HepG2 (cell line): ENCODE measurements at regions not wholly inside any gene's neighbourhood (a gene's known extent, or its start where the extent isn't known, plus 50 kb on each side); places are given as distances from the start of the nearest gene placed in this dataset.
"Not testable (repeated sequence)": the region's sequence is repeated elsewhere in the genome, so short reads cannot be mapped to it uniquely, and the experiment has no call there.

Experiments
- ATAC-seq: fragments of 200-7000 bp; cut with Tn5 transposase; 3 replicates; pipeline ENCODE4 v1.9.1; 2020; ENCODE audit warnings: mild to moderate bottlenecking, moderate library complexity
- BruUV-seq: library from RNA; stranded (reverse); fragments of 400-500 nt; replicated peaks from 2 replicates; lab custom pipeline; 2021; lab: Mats Ljungman, UMichigan
- CTCF ChIA-PET: fragments of 300-600 bp; formaldehyde crosslinking; extraction: SDS; loops from one replicate; lab custom pipeline; 2021; ENCODE audit warnings: low total read pairs, inconsistent platforms, low intra/inter-chr PET ratio; lab: Yijun Ruan, JAX
- POLR2A ChIA-PET: fragments of 350-600 bp; sonication (Branson Sonifier 250); formaldehyde crosslinking; loops from one replicate; lab custom pipeline; 2020; ENCODE audit warnings: antibody characterized with exemption, inconsistent platforms; lab: Yijun Ruan, JAX
- DNase-seq: peaks from one replicate; pipeline ENCODE4 v3.0.0-alpha.2; 2015; ENCODE audit warnings: low spot score
- FAIRE-seq: peaks from 3 replicates; lab custom pipeline; 2011; peaks lifted over from hg19 to GRCh38; lab: Jason Lieb, UNC
- H2AFZ ChIP-seq: one replicate; pipeline ENCODE4 v1.6.1; 2011; ENCODE audit warnings: low read length, inconsistent platforms
- H3K27ac ChIP-seq: fragments of 300-600 bp; 3 replicates; pipeline ENCODE4 v1.8.0; 2011; ENCODE audit warnings: mixed run types, mild to moderate bottlenecking, mixed read lengths, low read length, inconsistent platforms; ENCODE audit not compliant: insufficient read depth; ENCODE audit errors: extremely low read length
- H3K27me3 ChIP-seq, 2 experiments: fragments of 200-600 bp in 1 of 2; 2 replicates in 1 of 2; 3 replicates in 1 of 2; pipeline versions ENCODE4 v1.6.0 to v1.8.0; 2011; ENCODE audit warnings: low read length in 2 of 2, mild to moderate bottlenecking in 2 of 2, moderate library complexity in 2 of 2, inconsistent platforms in 1 of 2; ENCODE audit not compliant: insufficient read depth in 2 of 2, control insufficient read depth in 1 of 2
- H3K36me3 ChIP-seq, 2 experiments: fragments of 200-600 bp in 1 of 2; replicated peaks in 1 of 2; 2 replicates in 1 of 2; 3 replicates in 1 of 2; pipeline versions ENCODE4 v1.5.1 to v1.8.0; 2011; ENCODE audit warnings: low read length in 2 of 2, inconsistent platforms in 1 of 2; ENCODE audit not compliant: insufficient read depth in 2 of 2, control insufficient read depth in 1 of 2
- H3K4me1 ChIP-seq: 2 replicates; pipeline ENCODE4 v1.5.1; 2012; ENCODE audit warnings: low read length, inconsistent platforms; ENCODE audit not compliant: insufficient read depth
- H3K4me2 ChIP-seq: 2 replicates; pipeline ENCODE4 v1.6.0; 2011; ENCODE audit warnings: low read depth, low read length, inconsistent platforms
- H3K4me3 ChIP-seq, 3 experiments: fragments of 200-600 bp in 1 of 3; sonication (generic), shearing (Covaris generic) in 1 of 3; replicated peaks in 1 of 3; 2 replicates each; pipeline ENCODE4 v1.5.1; 2011 to 2016; ENCODE audit warnings: low read length in 3 of 3, inconsistent platforms in 2 of 3, low read depth in 2 of 3, mild to moderate bottlenecking in 2 of 3, control low read depth in 1 of 3, mixed read lengths in 1 of 3; ENCODE audit not compliant: insufficient read depth in 1 of 3
- H3K79me2 ChIP-seq: one replicate; pipeline ENCODE4 v1.6.1; 2011; ENCODE audit warnings: low read length, inconsistent platforms; ENCODE audit not compliant: insufficient read depth
- H3K9ac ChIP-seq: 2 replicates; pipeline ENCODE4 v1.6.0; 2011; ENCODE audit warnings: mild to moderate bottlenecking, low read depth, low read length, inconsistent platforms; ENCODE audit not compliant: insufficient read depth
- H3K9me3 ChIP-seq: 2 replicates; pipeline ENCODE4 v1.5.1; 2012; ENCODE audit warnings: mild to moderate bottlenecking, low read length
- H4K20me1 ChIP-seq: 2 replicates; pipeline ENCODE4 v1.6.0; 2011; ENCODE audit warnings: inconsistent platforms, mild to moderate bottlenecking, low read length, moderate library complexity; ENCODE audit not compliant: insufficient read depth
- AHR ChIP-seq: IDR thresholded peaks from 2 replicates; pipeline ENCODE4 v1.6.1; 2018; ENCODE audit warnings: missing genetic modification reagents, missing compliant biosample characterization
- ATF7 ChIP-seq, 2 experiments: fragments of 450-650 bp in 1 of 2; sonication (generic) in 1 of 2; formaldehyde crosslinking in 1 of 2; IDR thresholded peaks; 2 replicates each; pipeline versions ENCODE4 v1.4.0 to v1.6.1; 2016 to 2020; ENCODE audit warnings: antibody characterized with exemption in 1 of 2, mild to moderate bottlenecking in 1 of 2, missing genetic modification reagents in 1 of 2
- CBX1 ChIP-seq: IDR thresholded peaks from one replicate; pipeline ENCODE4 v1.6.1; 2016; ENCODE audit warnings: antibody characterized with exemption, low read depth
- CREB1 ChIP-seq, 2 experiments: fragments of 450-650 bp in 1 of 2; IDR thresholded peaks; 2 replicates each; pipeline ENCODE4 v1.6.1; 2016 to 2017; ENCODE audit warnings: control low read depth in 1 of 2, mild to moderate bottlenecking in 1 of 2, missing compliant biosample characterization in 1 of 2, missing genetic modification characterization in 1 of 2
- E2F5 ChIP-seq: sonication (generic); formaldehyde crosslinking; conservative IDR thresholded peaks from 2 replicates; pipeline ENCODE4 v1.4.0; 2020; ENCODE audit warnings: missing genetic modification reagents
- ZNF337 ChIP-seq: sonication (generic); formaldehyde crosslinking; IDR thresholded peaks from 2 replicates; pipeline ENCODE4 v1.5.1; 2020; ENCODE audit warnings: missing genetic modification reagents, low read depth, mild to moderate bottlenecking, borderline replicate concordance
- WGBS: methylation state at CpG from one replicate; pipeline ENCODE4 v1.1.6; 2017; ENCODE audit warnings: low lambda C conversion rate; 5-methylcytosine and 5-hydroxymethylcytosine counted together
- in situ Hi-C: cut with HindIII; loops from 2 replicates; pipeline ENCODE4 v1.10.0; 2017; ENCODE audit warnings: low pct_unique_long_range_greater_than_20kb; ENCODE audit not compliant: extremely low pct_ligation_motif_present
- intact Hi-C: fragments of 100-400 bp; cut with micrococcal nuclease; formaldehyde crosslinking; loops from one replicate; pipeline ENCODE4 v1.10.0; 2022; ENCODE audit not compliant: unreplicated experiment
- TF ChIP-seq, protein P1 (sequence below): sonication (generic); formaldehyde crosslinking; conservative IDR thresholded peaks from 2 replicates; pipeline ENCODE4 v1.4.0; 2020; ENCODE audit warnings: missing genetic modification reagents
- TF ChIP-seq, protein P2 (sequence below): IDR thresholded peaks from 2 replicates; pipeline ENCODE4 v1.4.0; 2020; ENCODE audit warnings: mild to moderate bottlenecking, missing genetic modification reagents

- CTCF ChIA-PET, result no interaction called here
- ATAC-seq, result no peak
- no peaks in the 10 kb centered on the region for H3K4me1 ChIP-seq
- no peaks in the 10 kb centered on the region for H3K79me2 ChIP-seq
- in situ Hi-C loops, result no loop called here
- DNase-seq, result no peak
- H3K36me3 ChIP-seq, result no peaks in the 10 kb centered on the region
- H3K27ac ChIP-seq, result no peak overlapping the region
- POLR2A ChIA-PET, result no interaction called here
- 5% methylated on average over 2 of the region's 2 CpGs for WGBS
- no peak overlapping the region for H3K4me2 ChIP-seq
- H4K20me1 ChIP-seq, result no peaks in the 10 kb centered on the region
- no peak overlapping the region for H2AFZ ChIP-seq
- no peak overlapping the region for H3K4me3 ChIP-seq
- intact Hi-C loops, result no loop called here
- BruUV-seq, result no TSS peak
- no peaks in the 10 kb centered on the region for H3K27me3 ChIP-seq
- TF ChIP-seq, protein P1, sequence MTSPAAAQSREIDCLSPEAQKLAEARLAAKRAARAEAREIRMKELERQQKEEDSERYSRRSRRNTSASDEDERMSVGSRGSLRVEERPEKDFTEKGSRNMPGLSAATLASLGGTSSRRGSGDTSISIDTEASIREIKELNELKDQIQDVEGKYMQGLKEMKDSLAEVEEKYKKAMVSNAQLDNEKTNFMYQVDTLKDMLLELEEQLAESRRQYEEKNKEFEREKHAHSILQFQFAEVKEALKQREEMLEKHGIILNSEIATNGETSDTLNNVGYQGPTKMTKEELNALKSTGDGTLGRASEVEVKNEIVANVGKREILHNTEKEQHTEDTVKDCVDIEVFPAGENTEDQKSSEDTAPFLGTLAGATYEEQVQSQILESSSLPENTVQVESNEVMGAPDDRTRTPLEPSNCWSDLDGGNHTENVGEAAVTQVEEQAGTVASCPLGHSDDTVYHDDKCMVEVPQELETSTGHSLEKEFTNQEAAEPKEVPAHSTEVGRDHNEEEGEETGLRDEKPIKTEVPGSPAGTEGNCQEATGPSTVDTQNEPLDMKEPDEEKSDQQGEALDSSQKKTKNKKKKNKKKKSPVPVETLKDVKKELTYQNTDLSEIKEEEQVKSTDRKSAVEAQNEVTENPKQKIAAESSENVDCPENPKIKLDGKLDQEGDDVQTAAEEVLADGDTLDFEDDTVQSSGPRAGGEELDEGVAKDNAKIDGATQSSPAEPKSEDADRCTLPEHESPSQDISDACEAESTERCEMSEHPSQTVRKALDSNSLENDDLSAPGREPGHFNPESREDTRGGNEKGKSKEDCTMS (CRISPR knock-in tag), result no peak
- TF ChIP-seq ATF7 (IDR thresholded peaks at IDR 0.05) (peak; percentile 90), ATF7 (CRISPR knock-in tag; IDR thresholded peaks at IDR 0.05) (no peak), AHR (no peak), ZNF337 (no peak), CREB1 (IDR thresholded peaks at IDR 0.05) (peak; percentile 44; the same call in 1 of the 2 replicates), CREB1 (CRISPR knock-in tag; IDR thresholded peaks at IDR 0.05) (no peak), CBX1 (no peak), E2F5 (CRISPR knock-in tag) (no peak)
- TF ChIP-seq, protein P2, sequence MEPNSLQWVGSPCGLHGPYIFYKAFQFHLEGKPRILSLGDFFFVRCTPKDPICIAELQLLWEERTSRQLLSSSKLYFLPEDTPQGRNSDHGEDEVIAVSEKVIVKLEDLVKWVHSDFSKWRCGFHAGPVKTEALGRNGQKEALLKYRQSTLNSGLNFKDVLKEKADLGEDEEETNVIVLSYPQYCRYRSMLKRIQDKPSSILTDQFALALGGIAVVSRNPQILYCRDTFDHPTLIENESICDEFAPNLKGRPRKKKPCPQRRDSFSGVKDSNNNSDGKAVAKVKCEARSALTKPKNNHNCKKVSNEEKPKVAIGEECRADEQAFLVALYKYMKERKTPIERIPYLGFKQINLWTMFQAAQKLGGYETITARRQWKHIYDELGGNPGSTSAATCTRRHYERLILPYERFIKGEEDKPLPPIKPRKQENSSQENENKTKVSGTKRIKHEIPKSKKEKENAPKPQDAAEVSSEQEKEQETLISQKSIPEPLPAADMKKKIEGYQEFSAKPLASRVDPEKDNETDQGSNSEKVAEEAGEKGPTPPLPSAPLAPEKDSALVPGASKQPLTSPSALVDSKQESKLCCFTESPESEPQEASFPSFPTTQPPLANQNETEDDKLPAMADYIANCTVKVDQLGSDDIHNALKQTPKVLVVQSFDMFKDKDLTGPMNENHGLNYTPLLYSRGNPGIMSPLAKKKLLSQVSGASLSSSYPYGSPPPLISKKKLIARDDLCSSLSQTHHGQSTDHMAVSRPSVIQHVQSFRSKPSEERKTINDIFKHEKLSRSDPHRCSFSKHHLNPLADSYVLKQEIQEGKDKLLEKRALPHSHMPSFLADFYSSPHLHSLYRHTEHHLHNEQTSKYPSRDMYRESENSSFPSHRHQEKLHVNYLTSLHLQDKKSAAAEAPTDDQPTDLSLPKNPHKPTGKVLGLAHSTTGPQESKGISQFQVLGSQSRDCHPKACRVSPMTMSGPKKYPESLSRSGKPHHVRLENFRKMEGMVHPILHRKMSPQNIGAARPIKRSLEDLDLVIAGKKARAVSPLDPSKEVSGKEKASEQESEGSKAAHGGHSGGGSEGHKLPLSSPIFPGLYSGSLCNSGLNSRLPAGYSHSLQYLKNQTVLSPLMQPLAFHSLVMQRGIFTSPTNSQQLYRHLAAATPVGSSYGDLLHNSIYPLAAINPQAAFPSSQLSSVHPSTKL (CRISPR knock-in tag), result no peak
- peaks cover 13% of the 10 kb centered on the region for H3K9me3 ChIP-seq
- H3K9ac ChIP-seq, result no peak overlapping the region
- no peak for FAIRE-seq
These were observed 183.0 kb upstream of the SMLR1 start for GRCh38 chr6:130644175-130644574.

DNA sequence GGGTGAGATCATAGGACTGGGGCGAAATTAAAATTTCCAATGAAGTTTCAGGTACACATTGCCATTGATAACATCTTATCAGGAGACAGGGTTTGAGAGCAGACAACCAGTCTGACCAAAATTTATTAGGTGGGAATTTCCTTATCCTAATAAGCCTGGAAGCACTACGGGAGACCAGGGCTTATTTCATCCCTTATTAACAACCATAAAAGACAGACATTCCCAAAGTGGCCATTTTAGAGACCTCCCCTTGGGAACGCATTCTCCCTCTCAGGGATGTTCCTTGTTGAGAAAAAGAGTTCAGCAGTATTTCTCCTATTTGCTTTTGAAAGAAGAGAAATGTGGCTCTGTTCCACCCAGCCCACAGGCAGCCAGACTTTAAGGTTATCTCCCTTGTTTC, 182.4 kb upstream of the SMLR1 start:
- POLR2A ChIA-PET, result not testable (repeated sequence)

More for the DNA sequence above, 182.4 kb upstream of the SMLR1 start:
- H3K27ac ChIP-seq, intact Hi-C loops, H3K9ac ChIP-seq, FAIRE-seq, H3K79me2 ChIP-seq, in situ Hi-C loops, H3K4me3 ChIP-seq, H4K20me1 ChIP-seq, CTCF ChIA-PET, H3K27me3 ChIP-seq, H3K4me1 ChIP-seq, H2AFZ ChIP-seq, H3K36me3 ChIP-seq, BruUV-seq, H3K4me2 ChIP-seq, ATAC-seq, DNase-seq: not testable (repeated sequence)
- H3K9me3 ChIP-seq, result peaks cover 13% of the 10 kb centered on the region
- WGBS, result 3% methylated on average over 3 of the region's 3 CpGs
